ENCODE measurements at regions not wholly inside any gene's neighbourhood (a gene's known extent, or its start where the extent isn't known, plus 50 kb on each side); places are given as distances from the start of the nearest gene placed in this dataset.

DNA sequence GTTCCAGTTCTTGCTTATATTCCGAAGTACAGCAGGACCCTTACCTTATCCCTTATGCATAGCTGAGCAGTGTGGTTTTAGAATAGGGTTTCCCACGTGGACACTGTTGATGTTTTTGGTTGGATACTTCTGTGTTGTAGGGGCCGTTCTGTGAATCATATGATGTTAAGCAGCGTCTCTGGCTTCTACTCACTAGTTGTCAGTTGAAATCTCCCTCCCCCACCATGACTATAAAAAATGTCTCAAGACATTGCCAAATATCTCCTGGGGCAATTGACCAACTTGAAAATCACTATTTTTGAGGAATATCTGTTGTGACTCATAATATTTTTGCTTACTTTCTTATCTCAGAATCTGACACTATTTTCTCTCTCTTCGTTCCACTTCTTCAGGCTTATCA lies 713.7 kb downstream of the TSN start:
- TF ChIP-seq, protein P1, sequence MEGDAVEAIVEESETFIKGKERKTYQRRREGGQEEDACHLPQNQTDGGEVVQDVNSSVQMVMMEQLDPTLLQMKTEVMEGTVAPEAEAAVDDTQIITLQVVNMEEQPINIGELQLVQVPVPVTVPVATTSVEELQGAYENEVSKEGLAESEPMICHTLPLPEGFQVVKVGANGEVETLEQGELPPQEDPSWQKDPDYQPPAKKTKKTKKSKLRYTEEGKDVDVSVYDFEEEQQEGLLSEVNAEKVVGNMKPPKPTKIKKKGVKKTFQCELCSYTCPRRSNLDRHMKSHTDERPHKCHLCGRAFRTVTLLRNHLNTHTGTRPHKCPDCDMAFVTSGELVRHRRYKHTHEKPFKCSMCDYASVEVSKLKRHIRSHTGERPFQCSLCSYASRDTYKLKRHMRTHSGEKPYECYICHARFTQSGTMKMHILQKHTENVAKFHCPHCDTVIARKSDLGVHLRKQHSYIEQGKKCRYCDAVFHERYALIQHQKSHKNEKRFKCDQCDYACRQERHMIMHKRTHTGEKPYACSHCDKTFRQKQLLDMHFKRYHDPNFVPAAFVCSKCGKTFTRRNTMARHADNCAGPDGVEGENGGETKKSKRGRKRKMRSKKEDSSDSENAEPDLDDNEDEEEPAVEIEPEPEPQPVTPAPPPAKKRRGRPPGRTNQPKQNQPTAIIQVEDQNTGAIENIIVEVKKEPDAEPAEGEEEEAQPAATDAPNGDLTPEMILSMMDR (IDR thresholded peaks at IDR 0.05) = no peak
- TF ChIP-seq POLR2A (IDR thresholded peaks at IDR 0.05) = no peak

Data from Peyer's patch (tissue), 4 donors.